NCI-H2029 treated with DMSO at 0.1 percent for 48 hours (cell line): ENCODE measurements at regions not wholly inside any gene's neighbourhood (a gene's known extent, or its start where the extent isn't known, plus 50 kb on each side); places are given as distances from the start of the nearest gene placed in this dataset.
"Not testable (repeated sequence)": the region's sequence is repeated elsewhere in the genome, so short reads cannot be mapped to it uniquely, and the experiment has no call there.

Source experiments
- DNase-seq: peaks from one replicate; lab custom pipeline; 2025; lab: John Stamatoyannopoulos, UW

DNA sequence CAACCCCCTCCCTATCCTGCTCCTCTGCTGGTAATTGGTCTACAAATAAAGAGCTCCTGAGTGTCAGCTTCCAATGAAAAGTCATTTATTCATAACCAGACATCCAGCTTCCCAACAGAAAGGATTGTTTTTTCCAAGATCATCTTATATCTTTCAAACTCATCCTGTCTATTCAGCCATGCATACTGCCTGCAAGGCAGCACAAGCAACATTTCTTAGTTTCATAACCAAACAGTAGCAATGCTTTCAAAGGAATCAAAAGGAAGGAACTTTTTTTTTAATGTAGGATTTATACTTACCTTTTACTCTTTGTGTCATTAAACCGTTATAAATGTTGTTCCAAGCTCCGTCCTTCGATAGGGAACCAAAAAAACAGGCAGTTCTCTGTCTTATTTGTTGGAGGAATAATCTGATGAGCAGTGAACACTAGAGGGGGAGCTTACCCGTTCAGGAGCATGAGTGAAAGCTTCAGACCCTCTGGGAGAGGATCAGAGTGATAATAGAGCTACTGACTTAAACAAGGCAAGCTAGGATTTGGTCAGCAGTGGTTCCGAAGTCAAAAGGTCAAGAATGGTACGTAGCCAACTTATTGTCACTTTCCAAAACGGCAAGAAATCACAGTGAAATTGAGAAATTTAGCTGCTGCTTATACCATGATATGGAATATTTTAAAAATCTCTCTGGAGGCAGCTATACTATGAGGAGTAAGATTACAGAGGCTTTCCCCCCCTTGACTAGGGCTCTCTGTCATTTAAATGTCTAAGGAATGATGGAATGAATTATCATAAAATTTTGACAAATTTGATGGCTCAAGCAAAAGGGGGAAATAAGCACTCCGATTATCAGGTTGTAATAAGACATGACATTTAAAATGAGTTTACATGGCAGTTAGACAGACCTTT lies 892.9 kb downstream of the NR2F1-AS1 start:
- no peak for DNase-seq

DNA sequence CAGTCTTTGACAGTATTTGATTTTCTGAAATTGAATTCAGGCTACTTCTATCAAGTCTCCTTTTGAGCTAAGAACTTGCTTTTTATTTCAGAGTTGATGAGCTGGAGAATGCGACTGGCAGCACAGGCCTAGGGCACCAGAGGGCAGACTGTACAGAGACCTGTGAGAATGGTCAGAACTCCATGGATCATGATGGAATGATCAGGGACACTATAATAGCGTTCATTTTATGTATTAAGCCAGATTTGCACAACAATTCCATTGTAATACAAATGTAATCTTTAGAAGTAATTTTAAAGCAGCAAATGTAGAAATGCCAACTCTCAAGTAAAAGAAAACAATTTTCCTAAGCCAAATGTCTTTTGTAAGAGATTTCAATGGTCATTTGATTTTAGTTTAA lies 902.4 kb downstream of the NR2F1-AS1 start:
- no peak for DNase-seq

DNA sequence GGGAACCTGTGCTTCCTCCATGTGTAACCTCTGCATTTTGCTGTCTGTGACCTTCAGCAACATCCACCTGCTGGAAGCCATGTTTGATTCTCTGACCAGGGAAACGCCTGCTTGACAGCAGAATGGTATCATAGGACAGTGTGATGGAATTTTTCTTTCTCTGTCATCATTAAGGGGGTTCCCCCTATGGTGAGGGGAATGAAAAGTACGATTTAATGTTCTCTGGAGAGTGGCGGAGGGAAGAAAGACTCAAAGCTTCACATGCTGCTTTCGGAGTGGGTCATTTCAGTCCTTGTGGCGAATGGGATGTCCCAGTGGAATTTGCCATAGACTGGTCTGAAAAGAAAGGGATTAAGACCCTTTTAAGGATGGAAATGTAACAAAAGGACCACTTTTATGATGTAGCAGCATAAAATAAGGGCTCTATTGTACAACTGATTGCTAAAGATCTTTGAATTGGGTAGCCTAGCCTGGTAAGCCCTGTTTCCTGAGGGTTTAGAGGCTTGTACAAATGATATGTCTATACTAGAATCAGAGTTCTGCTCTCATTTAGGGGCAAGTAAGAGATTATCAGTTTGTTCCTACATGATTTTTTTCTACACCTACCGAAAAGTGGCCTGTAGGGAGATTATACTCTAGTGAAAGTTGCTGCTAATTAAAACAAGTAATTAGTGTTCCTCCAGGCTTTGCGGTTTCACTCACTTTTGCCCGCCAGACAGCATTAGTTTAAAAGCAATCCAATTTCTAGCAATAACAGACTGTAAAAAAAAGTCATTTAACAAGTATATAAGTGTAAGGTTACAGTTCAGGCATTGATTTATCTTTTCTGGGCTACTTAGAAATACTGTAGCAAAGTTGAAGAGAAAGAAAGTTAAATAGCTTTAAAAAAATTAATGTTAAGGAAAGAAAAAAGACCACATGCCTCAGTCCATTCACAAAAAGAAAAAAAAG lies 904.5 kb downstream of the NR2F1-AS1 start:
- no peak for DNase-seq

DNA sequence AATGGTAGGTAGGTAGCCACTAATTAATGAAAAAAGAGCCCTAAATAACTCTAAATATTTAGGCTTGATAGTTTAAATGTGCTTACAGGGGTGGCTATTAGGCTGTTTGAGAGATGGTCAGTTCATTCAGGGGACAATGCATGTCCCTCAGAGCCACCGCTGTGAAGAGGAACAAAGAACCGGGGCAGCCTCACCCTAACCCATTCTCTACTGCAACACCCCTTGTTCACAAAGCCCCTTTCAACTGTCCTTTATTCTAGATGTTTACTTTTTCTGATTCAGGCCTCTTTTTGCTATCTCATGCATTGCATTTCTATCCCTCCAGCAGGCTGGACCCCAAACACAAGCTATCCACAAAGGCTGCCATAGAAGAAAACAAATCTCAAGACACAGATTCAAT lies 906.7 kb downstream of the NR2F1-AS1 start:
- DNase-seq: no peak

- no peak for DNase-seq
Measured at GRCh38 chr5:92665506-92665905, 915.5 kb downstream of the NR2F1-AS1 start.

DNA sequence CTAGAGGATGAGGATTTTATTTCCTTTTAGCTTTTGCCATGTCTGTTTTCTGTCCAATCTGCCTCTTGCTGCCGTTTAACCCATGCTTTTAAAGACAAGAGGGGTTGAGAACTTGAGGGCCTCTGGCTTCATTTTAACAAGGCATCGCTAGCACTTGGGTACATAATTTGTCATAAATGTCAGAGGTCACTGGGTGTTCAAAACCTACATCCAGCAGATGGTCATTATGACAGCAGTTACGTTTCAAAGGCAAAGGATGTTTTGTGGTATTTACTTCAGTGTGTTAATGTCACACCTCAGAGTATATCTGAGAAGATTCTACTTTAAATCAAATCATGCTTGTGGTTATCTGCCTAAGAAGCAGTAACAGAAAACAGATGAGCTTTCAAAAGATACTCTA lies 918.3 kb downstream of the NR2F1-AS1 start:
- no peak for DNase-seq

DNA sequence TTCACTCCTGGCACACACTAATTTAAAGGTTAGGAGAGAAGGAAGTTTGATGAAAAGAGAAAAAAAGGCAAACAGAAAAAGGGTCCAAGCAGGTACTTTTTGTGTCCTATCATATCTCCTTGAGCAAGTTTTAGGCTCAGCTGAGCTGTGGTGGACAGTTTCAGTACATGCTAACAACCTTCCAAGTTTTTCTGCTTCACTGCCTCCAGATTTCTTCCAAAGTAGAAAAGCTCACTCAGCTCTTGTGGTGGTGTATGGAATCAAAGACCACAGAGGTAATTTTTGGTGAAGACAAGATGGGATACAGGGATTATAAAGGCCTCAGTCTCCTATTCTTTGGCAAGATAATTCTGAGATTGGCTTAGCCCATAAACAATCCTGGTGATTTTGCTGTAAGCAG lies 921.8 kb downstream of the NR2F1-AS1 start:
- no peak for DNase-seq

- not testable (repeated sequence) for DNase-seq
Measured at GRCh38 chr5:92654601-92655000, 926.4 kb downstream of the NR2F1-AS1 start.

DNA sequence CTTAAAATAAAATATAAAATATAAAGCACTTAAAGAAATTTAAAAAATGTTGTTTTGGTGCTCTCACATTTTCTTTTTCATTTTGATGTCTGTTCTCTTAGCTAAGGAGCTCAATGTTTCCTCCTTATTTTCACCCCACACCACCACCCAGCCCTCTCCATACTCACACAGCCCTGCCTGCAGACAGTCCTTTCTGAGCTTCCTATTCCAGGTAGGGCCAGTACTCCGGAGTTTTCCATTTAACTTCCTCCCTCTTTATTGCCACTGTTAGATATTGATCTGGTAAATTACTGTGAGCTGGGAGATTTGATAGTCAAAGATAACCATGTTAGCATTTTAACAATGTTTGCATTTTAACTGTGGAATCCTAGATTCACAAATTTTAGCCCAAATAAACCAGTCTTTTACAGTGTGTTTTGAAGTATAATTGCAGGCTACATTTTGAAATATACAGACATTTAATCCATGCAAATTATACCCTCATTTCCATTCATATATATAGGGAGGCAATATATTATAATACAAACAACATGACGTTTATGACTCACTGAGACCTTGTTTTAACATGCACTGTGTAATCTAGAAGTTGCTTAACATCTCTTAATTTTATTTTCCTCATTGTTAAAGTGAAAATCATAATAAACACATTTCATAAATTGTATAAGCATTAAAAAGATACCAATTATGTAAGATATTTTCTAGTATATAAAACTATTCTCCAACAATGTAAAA lies 927.1 kb downstream of the NR2F1-AS1 start:
- DNase-seq: no peak

DNA sequence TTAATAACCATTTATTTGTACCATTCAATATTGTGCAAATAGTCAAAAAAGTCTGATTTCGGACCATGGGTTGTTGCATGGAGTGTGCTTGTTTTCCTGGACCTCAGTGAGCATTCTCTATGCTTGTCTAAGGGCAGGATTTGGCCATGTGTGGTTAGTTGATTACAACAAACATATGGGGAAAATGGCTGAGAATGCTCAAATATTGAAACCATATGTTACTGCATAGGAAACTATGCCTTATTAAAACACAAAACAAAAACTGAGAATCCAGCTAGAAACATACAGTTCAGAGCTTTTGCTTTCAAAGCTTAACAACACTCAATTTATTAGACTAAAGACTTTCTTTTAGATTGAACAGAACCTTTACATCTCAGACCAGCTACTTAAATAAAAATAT lies 928.3 kb downstream of the NR2F1-AS1 start:
- no peak for DNase-seq

DNA sequence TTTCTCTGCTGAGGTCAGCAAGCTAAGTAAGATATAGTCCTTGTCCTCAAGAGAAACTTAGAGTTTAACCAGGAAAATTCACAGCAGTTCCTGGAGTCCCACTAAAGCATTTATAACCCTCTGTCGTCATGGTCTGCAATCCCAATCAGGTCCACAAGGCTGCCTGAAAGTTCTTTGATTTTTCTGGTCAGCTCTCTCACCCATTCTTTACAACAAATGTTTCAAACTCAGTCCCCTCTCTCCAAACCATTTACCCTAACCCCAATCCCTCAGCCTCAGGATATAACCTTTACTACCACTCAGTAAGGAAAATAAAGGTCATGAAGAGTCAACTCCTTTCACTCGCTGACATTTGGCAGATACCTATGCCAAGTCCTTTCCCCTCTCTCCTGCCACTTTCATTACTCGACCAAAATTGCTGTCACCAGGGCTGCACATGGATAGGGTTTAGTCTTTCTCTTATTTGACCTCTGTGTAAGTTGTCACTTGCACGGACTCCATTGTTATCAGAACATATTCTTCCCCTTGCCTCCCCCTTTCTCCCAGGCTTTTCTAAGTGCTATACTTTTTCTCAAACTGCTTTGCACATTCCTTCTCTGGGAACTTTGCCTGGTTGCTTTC lies 936.6 kb downstream of the NR2F1-AS1 start:
- no peak for DNase-seq

- peak; percentile 73 for DNase-seq
Measured at GRCh38 chr5:92641031-92641962, 939.7 kb downstream of the NR2F1-AS1 start.

- DNase-seq: no peak
Measured at GRCh38 chr5:92640340-92640739, 940.7 kb downstream of the NR2F1-AS1 start.

- no peak for DNase-seq
Measured at GRCh38 chr5:92637960-92638359, 943.1 kb downstream of the NR2F1-AS1 start.

- DNase-seq: no peak
Measured at GRCh38 chr5:92637247-92637646, 943.8 kb downstream of the NR2F1-AS1 start.

GRCh38 chr5:92635001-92635461 lies 946.0 kb downstream of the NR2F1-AS1 start:
- peak; percentile 50 for DNase-seq

- DNase-seq: no peak
Measured at GRCh38 chr5:92633875-92634487, 947.0 kb downstream of the NR2F1-AS1 start.

DNA sequence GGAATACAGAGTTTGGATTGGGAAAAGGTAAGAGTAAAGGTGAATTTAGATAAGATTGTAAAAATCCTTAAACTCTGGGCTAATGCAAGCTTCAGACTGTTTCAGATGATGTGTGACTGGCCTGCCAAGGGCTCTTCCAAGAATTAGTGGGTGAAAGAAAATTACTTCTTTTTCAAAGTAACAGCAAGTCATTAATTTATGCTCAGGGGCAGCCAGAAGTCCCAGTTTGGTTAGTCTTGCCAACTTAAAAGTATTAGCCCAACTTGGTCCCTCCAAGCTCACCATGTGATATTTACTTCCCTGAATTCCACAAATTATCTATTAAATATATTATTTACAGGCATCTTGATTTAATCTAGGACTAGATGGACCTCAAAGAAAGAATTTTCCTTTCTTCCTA lies 947.8 kb downstream of the NR2F1-AS1 start:
- no peak for DNase-seq

GRCh38 chr5:92631237-92631701 lies 949.8 kb downstream of the NR2F1-AS1 start:
- not testable (repeated sequence) for DNase-seq

- DNase-seq: no peak
Measured at GRCh38 chr5:92629574-92629973, 951.4 kb downstream of the NR2F1-AS1 start.
